A172 (cell line): ENCODE measurements at regions not wholly inside any gene's neighbourhood (a gene's known extent, or its start where the extent isn't known, plus 50 kb on each side); places are given as distances from the start of the nearest gene placed in this dataset.
A peak's percentile ranks its signal among the peaks of the same experiment; 100 is the strongest.
"Not testable (repeated sequence)": the region's sequence is repeated elsewhere in the genome, so short reads cannot be mapped to it uniquely, and the experiment has no call there.

Source experiments
- DNase-seq: peaks from one replicate; pipeline ENCODE4 v3.0.0-alpha.2; 2015; ENCODE audit warnings: low spot score

DNA sequence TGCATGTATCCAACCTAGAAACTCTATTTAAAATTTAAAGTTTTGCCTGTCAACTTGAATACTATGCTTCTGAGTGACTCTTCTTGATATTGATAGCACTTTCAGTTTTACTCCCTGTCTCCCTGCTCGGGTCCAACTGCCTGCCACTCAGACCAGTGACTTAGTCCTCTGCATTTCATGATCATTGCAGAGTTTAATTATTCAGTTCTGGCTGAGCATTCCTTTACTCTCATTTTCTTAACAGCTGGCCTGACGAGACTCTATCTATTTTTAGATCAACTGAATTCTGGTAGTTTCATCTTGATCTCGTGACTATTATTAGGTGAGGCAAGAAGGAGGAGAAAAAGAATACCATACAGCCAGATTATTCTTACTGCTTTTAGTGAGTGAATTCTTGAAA lies 617.4 kb downstream of the SI start:
- peak; percentile 21 for DNase-seq

DNA sequence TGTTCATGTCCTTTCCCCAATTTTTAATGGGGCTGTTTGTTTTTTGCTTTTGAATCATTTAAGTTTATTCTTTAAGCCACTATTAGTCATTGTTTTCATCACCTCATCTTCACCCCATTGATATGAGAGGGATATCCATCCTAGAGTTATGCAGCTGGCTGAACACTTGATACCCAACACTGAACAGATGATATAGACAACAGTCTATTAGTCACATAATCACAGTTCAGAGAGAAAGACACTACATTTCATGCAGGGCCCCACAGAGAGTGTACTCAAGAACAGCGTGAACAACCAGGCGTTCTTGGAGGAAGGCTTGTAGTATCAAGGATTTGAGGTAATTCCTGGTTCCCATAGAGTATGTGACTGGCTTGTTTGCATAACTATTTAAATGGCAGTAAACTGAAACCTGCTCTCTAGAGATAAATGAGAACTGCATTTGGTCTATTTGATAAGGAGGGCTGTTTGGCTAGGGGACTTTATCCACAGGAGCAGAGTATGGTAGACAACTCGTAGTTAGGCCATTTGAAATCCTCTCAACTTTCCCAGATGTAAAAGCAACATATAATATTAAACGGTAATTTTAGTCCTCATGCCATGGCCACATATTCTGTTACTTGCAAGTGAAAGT lies 618.7 kb downstream of the SI start:
- no peak for DNase-seq

DNA sequence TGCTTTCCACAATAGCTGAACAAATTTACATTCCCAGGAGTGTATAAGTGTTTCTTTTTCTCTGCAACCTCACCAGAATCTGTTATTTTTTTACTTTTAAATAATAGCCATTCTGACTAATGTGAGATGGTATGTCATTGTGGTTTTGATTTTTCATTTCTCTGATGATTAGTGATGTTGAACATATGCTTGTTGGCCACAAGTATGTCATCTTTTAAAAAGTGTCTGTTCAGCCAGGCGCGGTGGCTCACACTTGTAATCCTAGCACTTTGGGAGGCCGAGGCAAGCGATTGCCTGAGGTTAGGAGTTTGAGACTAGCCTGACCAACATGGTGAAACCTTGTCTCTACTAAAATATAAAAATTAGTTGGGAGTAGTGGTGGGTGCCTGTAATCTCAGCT lies 619.3 kb downstream of the SI start:
- peak; percentile 80 for DNase-seq

DNA sequence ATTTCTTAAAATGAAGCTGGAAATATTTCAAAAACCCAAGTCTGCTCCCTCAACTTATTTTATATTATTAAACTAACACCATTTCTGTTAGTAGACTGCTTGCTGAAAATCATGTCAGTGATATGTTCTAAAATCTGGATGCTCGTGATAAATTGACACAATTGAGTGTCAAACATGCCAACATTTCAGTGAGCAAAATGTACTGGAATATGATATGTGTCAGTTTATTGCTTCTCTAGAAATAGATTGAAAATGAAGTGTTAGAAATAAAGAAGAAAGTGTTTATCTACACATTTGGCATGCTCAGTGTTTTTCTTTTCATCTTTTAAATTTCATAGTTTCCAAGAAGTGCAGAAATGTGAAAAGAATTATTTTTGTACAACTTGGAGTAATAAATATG lies 624.6 kb downstream of the SI start:
- DNase-seq = no peak

DNA sequence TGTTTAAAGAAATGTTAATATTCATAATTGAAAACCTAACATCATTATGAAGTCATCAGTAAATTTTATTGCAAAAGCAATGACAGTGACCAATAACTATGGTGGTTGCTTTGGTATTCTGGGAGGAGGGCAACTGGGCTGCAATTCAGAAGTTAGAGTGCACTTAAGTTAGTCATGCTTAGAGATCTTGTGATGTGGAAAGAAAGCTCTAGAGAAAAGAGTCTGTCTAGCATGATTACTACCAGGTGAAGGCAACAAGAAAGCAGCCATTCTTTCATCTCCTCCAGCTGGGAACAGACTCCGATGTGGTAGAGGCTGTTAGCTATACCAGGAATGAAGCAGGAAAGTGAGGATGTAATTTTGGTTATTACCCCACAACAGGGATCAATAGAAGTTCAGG lies 625.6 kb downstream of the SI start:
- DNase-seq = no peak

DNA sequence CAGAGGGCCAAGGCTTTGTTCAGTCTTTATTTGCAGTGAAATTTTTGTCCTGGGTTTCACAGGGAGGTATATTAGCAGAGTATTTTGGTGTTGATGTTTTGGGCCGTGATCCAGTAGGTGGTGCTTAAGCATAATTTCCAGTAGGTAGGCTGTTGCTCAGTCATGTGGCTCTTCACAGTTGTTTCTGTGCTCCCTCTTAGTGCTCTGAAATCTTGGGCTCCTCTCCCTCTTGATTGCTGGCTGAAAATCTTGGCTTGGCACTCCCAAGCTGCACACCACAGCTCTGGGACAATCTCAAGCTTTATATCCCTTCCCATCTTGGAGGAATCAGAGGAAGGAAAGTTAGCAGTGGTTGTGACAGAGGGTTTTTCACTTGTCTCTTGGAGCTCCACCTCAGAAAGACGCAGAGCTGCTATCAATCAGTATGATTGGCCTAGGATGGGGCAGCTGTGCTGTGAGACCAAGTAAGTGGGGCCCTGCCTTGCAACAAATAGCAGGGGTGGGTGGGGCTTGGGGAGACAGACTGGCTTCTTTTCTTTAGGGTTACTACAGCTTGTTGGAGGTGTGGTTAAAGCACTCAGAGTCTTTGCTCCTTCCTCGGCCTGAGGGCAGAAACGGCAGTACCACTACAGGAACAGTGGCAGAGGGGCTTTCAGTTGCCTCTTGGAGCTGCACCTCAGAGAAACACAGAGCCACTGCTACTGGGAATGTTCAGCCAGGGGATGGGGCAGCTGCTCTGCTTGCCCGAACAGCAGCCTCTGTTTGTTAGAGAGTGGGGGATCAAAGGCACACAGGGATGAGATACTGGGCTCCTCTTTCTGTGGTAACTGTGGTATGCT lies 627.0 kb downstream of the SI start:
- DNase-seq = no peak

DNA sequence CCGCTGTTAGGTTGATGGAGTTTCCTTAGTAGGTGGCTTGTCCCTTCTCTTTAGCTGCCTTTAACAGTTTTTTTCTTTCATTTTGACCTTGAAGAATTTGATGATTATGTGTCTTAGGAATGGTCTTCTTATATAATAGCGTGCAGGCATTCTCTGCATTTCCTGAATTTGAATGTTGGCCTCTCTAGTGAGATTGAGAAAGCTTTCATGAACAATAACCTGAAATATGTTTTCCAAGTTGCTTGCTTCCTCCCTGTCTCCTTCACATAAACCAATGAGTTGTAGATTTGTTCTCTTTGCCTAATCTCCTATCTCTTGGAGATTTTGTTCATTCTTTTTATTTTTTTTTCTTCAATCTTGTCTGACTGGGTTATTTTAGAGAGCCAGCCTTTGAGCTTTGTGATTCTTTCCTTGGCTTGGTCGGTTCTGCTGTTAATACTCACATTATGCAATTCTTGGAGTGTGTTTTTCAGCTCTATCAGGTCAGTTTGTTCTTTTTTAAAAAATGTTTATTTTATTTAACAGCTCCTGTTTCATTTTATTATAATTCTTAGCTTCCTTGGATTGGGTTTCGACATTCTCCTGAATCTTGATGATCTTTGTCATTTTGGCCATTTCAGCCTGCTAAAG lies 627.9 kb downstream of the SI start:
- DNase-seq = no peak

DNA sequence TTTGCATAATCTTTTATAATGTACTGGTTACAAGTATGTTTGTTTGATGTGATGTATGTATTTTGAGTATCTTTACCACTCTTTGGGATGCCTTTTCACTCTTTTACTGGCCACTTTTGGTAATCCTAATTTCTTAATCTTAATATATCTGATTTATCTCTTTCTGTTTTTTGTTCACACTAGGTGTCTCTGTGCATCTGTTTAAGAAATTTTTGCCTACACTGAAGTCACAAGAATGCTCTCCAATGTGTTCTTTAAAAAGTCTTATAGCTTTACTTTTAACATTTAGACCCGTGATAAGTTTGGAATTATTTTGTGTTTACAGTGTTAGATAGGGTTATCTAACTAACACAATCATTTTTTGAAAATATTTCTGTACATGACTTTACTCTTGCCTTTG lies 659.1 kb downstream of the SI start:
- no peak for DNase-seq

DNA sequence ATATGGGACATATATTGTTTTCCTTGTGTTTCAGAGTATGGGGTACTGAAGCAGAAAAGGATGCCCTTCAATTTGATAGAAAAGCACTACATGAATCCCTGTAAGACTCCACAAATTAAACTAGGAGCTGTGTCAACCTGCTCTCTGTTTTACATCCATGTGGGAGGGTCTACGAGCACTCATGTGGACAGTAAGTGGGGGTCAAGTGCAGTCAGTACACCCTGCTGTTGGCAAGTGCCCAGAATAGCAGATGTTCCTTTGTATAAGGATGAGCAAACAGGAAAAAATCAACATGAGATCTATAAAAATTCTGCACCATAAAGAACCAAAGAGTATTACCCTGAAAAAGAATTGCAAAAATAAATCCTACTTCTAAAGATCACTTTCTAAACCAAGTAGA lies 659.9 kb downstream of the SI start:
- no peak for DNase-seq

DNA sequence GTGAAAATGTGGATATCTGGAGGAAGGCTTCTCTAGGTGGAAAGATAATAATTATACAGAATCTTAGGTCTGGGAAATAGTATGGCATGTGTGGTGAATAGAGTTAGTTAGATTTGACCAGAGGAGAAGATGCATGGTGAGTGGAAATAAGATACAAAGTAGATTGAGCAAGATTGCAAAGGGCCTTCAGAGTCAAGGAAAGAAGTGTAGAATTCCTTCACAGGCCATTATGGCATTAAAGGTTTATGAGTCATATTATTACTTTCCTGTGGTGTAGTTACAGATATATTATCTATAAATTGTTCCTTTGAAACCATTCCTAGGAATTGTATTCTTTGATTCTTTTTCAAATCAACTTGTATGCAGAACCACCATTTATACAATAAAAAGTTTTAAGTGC lies 660.3 kb downstream of the SI start:
- DNase-seq = no peak

DNA sequence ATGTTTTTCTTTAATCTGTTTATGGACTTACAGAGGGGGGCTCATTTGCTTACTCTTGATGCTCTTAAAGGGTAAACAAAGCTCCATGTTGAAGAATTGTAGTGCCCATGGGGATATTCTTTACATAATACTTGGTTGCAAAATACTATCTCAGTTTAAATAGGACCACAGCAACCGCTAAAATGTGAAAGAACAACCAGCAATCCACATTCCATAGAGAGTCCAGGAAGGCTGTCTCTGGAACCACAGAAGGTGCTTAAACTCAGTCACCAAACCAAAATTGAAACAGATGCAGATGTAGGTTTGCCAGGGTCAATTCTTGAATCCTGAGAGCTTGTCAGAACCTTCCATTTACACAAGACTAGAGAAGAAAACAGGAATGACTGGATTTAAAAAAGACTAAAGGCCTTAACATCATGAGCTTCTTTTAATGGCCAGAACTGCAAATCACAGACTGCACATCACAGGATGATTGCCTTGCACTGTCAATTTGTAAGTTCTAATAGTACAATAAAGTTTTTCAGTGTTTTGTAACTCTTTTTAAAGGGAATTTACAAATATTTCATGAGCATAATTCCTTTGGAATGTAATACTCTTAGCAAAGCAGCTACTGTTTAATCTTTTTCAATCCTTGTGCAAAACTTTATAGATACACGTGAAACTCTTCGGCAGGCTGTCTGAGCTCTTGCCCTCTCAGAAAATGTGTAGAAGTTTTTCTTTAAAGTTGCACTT lies 661.6 kb downstream of the SI start:
- DNase-seq = no peak

DNA sequence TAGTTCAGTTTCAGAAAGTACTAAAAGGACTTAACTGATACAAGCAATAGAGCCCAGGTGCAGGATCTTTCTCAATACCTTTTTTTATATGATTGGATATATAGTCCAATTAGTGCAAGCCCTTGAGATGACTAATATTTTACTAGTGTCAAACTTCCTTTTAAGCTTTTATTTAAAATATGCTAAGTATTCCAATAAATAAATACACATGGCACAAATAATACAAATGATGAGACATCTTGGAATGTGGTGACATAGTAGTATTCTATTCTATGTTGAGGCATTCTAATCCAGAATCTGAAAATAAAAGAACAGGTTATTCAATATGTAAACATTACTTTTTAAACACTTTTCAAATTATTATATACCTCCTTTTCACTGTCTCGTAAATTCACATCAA lies 670.0 kb downstream of the SI start:
- peak; percentile 6 for DNase-seq

DNA sequence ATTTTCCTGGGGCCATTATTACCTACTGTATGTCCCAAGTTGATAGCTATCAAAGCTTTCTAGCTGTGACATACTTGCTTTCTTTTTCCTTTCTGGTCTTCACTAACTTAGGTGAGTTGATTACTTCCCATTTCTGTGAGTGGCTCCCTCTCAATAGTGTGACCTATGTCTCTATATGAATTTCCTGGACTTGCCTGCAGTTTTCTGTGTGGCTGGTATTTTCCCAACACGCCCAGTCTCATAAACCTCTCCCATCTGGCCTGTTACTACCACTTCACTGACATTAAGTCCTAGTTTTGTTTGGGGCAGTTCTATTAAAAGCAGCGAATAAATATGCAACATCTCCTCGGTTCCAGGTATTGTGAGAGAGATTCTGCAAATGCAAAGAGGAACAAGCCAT lies 671.2 kb downstream of the SI start:
- no peak for DNase-seq

DNA sequence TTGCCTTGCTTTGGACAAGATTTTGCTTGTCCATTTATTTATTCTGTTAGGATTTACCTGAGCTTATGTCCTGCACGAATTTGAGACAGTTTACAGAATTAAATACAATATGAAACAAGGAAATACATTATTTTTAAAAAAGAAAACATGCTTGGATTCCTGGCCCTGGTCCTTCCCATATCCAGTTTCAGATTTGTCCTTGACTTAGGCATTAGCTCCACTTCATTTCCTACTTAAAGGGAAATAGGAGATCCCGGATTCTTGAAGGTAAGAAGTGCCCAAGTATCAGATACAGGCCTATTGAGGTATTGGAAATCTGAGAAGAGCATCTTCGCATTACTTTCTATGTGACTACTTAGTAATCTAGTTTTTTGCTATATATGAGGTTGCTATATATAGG lies 672.0 kb downstream of the SI start:
- DNase-seq = no peak

DNA sequence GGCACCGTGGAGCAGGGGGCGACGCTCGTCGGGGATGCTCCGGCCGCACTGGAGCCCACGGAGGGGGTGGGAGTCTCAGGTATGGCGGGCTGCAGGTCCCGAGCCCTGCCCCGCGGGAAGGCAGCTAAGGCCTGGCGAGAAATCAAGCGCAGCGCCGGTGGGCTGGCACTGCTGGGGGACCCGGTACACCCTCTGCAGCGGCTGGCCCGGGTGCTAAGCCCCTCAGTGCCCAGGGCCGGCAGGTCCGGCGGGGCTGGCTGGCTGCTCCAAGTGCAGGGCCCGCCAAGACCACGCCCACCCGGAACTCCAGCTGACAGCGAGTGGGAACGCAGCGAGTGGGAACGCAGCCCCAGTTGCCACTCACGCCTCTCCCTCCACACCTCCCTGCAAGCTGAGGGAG lies 676.4 kb downstream of the SI start:
- no peak for DNase-seq

DNA sequence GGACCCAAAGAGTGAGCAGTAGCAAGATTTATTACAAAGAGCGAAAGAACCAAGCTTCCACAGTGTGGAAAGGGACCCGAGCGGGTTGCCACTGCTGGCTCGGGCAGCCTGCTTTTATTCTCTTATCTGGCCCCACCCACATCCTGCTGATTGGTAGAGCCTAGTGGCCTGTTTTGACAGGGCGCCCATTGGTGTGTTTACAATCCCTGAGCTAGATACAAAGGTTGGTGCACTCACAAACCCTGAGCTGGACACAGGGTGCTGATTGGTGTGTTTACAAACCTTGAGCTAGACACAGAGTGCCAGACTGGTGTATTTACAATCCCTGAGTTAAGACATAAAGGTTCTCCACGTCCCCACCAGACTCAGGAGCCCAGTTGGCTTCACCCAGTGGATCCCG lies 676.9 kb downstream of the SI start:
- DNase-seq = not testable (repeated sequence)

DNA sequence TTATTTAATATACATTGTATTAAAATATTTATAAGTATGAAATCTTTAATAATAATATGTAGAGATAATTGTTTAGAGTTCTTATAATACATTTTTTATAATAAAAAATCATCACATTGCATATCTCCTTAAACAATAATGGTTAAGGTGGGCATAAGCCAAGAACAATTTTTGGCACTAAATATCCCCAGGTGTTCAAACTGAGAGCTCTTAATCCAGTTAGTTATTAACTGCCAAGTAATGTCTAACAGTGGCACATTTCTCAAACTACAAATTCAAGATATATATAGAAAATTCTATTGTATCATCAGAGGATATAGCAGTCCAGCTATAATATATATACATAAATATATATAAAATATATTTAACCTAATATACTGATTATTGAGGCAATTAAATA lies 680.8 kb downstream of the SI start:
- no peak for DNase-seq

DNA sequence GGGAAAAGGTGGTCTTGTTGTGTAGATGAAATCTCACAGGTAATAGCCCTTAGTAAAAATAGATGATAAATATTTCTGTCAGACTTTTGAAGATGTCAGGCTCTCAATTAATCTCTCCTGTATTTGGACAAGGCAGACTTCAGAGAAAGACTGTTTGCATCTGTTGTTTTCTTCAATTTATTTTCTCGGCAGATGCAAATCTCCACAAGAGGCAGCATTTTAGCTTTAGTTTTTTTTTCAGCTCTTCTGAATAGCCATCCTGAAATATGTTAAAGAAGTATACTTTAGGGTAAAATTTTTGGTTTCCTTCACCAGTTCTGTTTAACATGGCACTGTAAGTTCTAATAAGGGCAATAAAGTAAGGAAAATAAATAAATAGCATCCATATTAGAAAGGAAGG lies 685.1 kb downstream of the SI start:
- no peak for DNase-seq

DNA sequence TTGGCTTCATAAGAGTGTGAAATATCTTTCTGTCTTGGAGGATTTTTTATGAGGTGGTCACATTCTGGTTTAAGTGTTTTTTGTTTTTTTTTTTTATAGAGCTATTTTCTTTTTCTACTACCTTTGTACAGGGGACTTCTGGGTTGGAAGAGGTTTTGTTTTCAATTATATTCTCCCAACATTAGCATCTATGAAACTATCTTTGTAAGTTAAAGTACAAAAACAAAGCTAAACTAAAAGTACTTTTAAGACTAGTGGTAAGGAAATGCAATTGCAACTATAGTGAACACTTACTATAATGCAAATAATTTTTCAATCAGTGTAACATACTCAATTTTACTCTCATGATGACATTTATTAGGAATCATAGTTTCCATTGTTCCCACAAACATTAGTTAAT lies 688.2 kb downstream of the SI start:
- DNase-seq = no peak

DNA sequence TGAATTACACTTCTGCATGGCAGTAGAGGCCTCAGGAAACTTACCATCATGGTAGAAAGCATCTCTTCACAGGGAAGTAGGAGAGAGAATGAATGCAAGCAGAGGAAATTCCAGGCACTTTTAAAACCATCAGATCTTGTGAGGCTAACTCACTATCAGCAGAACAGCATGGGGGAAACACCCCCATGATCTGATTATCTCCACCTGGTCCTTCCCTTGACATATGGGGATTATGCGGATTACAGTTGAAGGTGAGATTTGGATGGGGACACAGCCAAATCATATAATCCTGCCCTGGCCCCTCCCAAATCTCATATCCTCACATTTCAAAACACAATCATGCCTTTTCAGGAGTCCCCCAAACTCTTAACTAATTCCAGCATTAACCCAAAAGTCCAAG lies 691.1 kb downstream of the SI start:
- DNase-seq = no peak

DNA sequence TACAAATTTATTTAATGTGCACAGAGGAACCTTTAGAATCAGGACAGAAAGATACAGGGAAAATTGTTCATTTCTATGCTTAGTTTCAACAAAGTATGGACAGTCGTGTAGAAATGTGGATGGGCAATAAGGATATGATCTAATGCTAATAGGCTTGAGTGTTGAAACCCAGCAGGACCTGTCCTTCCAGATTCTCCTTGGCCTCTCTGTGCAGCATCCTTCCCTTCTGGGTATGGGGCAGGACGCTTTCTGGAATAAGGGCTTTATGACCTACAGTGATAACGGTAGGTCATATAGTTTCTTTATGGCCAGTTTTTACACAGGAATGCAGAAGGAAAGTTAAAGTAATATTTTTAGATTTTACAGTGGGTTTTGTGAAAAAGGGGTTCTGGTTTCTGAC lies 698.1 kb downstream of the SI start:
- DNase-seq = no peak

DNA sequence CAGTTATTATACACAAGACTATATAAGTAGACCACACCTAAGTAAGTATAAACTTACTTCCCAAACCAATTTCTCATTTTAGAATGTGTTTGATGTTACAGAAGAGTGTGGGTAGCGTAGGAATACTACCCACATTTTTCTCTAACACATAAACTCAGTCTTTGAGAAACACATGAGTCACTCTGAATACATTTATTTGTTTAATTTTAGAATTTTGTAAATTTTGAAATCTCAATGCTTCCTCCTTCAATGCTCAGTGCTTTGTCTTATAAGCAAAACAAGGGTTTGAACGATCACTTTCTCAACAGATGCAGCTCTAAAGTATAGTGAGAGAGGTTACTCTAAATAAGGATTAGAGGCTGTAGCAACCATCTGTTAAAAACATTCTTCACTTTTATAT lies 700.8 kb downstream of the SI start:
- DNase-seq = no peak

DNA sequence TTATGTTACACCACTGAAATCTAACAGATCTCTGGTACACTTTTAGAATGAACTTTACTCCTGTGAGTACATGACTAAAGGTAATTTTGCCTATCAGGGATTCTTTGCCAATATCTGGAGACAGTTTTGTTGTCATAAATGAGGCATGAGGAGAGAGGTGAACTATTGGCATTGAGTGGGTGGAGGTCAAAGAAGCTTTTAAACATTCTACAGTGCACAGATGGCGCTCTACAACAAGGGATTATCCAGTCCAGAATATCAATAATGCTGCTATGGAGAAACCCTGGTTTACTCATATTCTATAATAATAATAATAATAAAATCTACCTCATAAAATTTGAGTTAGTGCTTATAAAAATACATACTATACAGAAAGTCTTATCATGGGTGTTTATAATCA lies 702.3 kb downstream of the SI start:
- no peak for DNase-seq
